ENCODE measurements at regions not wholly inside any gene's neighbourhood (a gene's known extent, or its start where the extent isn't known, plus 50 kb on each side); places are given as distances from the start of the nearest gene placed in this dataset.

DNA sequence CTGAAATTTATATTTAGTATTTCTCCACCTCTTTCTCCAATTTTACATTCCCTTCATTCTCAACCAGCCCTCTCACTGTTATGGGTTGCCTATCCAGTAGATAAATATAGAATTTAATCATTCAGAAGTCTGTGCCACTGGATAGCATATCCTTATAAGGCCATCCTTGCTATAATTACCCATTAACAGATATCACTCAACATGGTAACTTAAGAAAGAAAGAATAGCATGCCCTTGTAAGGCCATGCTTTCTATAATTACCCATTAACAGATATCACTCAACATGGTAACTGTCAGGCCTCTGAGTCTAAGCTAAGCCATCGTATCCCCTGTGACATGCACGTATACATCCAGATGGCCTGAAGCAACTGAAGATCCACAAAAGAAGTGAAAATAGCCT lies 1137.4 kb upstream of the FAM98A start:
- Histone ChIP-seq H3K4me3 (ENCODE audit: low read depth, low read length, poor library complexity, severe bottlenecking) (no peak overlapping the region), H3K36me3 (ENCODE audit: insufficient read depth, low read length, poor library complexity, severe bottlenecking) (no peaks in the 10 kb centered on the region), H3K27me3 (replicated peaks; ENCODE audit: insufficient read depth, low read depth, low read length, poor library complexity) (no peaks in the 10 kb centered on the region), H3K4me1 (ENCODE audit: insufficient read depth, low read length, poor library complexity, severe bottlenecking) (no peaks in the 10 kb centered on the region), H3K27ac (ENCODE audit: low read depth, low read length, poor library complexity, severe bottlenecking) (no peak overlapping the region), H3K9me3 (ENCODE audit: low read depth, low read length, poor library complexity, severe bottlenecking) (no peaks in the 10 kb centered on the region)
- no peak for DNase-seq (ENCODE audit: low spot score)
- ChIA-PET CTCF (no interaction called here), POLR2A (ENCODE audit: low non-redundant PET) (no interaction called here)
- TF ChIP-seq, protein P1, sequence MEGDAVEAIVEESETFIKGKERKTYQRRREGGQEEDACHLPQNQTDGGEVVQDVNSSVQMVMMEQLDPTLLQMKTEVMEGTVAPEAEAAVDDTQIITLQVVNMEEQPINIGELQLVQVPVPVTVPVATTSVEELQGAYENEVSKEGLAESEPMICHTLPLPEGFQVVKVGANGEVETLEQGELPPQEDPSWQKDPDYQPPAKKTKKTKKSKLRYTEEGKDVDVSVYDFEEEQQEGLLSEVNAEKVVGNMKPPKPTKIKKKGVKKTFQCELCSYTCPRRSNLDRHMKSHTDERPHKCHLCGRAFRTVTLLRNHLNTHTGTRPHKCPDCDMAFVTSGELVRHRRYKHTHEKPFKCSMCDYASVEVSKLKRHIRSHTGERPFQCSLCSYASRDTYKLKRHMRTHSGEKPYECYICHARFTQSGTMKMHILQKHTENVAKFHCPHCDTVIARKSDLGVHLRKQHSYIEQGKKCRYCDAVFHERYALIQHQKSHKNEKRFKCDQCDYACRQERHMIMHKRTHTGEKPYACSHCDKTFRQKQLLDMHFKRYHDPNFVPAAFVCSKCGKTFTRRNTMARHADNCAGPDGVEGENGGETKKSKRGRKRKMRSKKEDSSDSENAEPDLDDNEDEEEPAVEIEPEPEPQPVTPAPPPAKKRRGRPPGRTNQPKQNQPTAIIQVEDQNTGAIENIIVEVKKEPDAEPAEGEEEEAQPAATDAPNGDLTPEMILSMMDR (conservative IDR thresholded peaks at IDR 0.05; ENCODE audit: low read depth, low read length) = no peak
- TF ChIP-seq EZH2 (IDR thresholded peaks at IDR 0.05; ENCODE audit: borderline replicate concordance, low read depth, low read length, poor library complexity, severe bottlenecking) = no peak
- intact Hi-C loops (cut with micrococcal nuclease; ENCODE audit: unreplicated experiment) = loop anchor here (5.0 kb wide), 2 partner anchors 639 to 1064 kb away; no protein-coding TSS in a partner anchor
- BruUV-seq (replicated peaks) = no TSS peak

DNA sequence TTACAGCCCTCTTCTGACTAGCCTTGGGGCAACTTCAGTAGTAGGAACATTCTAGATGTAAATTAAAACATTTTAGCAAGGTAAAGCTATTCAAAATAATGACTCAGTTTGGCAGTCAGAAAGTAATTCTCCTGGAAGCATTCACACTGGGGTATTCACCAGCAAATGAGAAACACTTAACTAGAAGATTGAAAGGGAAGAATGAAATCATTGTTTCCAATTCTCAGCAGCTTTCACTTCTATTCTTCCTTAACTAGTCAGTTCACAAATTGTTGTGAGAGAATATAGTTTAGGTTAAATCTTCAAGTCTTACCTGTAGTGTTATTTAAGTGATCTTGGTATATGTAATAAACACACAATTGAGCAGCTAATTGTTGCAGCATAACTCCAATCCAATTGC lies 1135.6 kb upstream of the FAM98A start:
- no peak for TF ChIP-seq EZH2 (IDR thresholded peaks at IDR 0.05; ENCODE audit: borderline replicate concordance, low read depth, low read length, poor library complexity, severe bottlenecking)
- TF ChIP-seq, protein P1 (conservative IDR thresholded peaks at IDR 0.05; ENCODE audit: low read depth, low read length) = no peak
- no peaks in the 10 kb centered on the region for H3K36me3 ChIP-seq (ENCODE audit: insufficient read depth, low read length, poor library complexity, severe bottlenecking)
- H3K4me3 ChIP-seq (ENCODE audit: low read depth, low read length, poor library complexity, severe bottlenecking) = no peak overlapping the region
- POLR2A ChIA-PET (ENCODE audit: low non-redundant PET) = no interaction called here
- DNase-seq (ENCODE audit: low spot score) = no peak
- H3K4me1 ChIP-seq (ENCODE audit: insufficient read depth, low read length, poor library complexity, severe bottlenecking) = no peaks in the 10 kb centered on the region
- H3K27ac ChIP-seq (ENCODE audit: low read depth, low read length, poor library complexity, severe bottlenecking) = no peak overlapping the region
- CTCF ChIA-PET = no interaction called here
- no TSS peak for BruUV-seq (replicated peaks)
- no peaks in the 10 kb centered on the region for H3K9me3 ChIP-seq (ENCODE audit: low read depth, low read length, poor library complexity, severe bottlenecking)
- no peaks in the 10 kb centered on the region for H3K27me3 ChIP-seq (replicated peaks; ENCODE audit: insufficient read depth, low read depth, low read length, poor library complexity)
- intact Hi-C loops (cut with micrococcal nuclease; ENCODE audit: unreplicated experiment) = loop anchor here (5.0 kb wide), 2 partner anchors 637 to 1062 kb away; no protein-coding TSS in a partner anchor

DNA sequence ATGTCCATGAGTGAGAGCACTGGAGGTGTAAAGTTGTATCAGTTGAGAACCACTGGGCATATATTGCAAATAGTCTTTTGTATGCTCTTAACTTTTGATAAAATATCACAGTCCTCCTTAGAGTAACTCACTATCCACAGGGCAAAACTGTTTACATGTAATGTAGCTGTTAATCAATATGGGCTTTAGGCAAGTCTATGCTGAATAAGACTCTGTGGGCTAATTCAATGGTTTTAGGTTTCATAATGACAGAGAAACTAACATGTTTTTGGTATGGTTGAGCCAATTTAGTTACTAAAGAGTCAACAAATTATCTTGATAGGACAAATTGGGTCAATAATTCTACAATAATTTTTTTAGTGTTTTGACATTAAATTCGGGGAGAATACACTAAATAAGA lies 1134.9 kb upstream of the FAM98A start:
- H3K4me1 ChIP-seq (ENCODE audit: insufficient read depth, low read length, poor library complexity, severe bottlenecking) = no peaks in the 10 kb centered on the region
- CTCF ChIA-PET = no interaction called here
- BruUV-seq (replicated peaks) = no TSS peak
- H3K4me3 ChIP-seq (ENCODE audit: low read depth, low read length, poor library complexity, severe bottlenecking) = no peak overlapping the region
- no peaks in the 10 kb centered on the region for H3K9me3 ChIP-seq (ENCODE audit: low read depth, low read length, poor library complexity, severe bottlenecking)
- intact Hi-C loops (cut with micrococcal nuclease; ENCODE audit: unreplicated experiment) = no loop called here
- no peak for DNase-seq (ENCODE audit: low spot score)
- no peak overlapping the region for H3K27ac ChIP-seq (ENCODE audit: low read depth, low read length, poor library complexity, severe bottlenecking)
- H3K27me3 ChIP-seq (replicated peaks; ENCODE audit: insufficient read depth, low read depth, low read length, poor library complexity) = no peaks in the 10 kb centered on the region
- TF ChIP-seq EZH2 (IDR thresholded peaks at IDR 0.05; ENCODE audit: borderline replicate concordance, low read depth, low read length, poor library complexity, severe bottlenecking) = no peak
- TF ChIP-seq, protein P1 (conservative IDR thresholded peaks at IDR 0.05; ENCODE audit: low read depth, low read length) = no peak
- POLR2A ChIA-PET (ENCODE audit: low non-redundant PET) = no interaction called here
- H3K36me3 ChIP-seq (ENCODE audit: insufficient read depth, low read length, poor library complexity, severe bottlenecking) = no peaks in the 10 kb centered on the region
